MM.1S (cell line): ENCODE measurements at regions not wholly inside any gene's neighbourhood (a gene's known extent, or its start where the extent isn't known, plus 50 kb on each side); places are given as distances from the start of the nearest gene placed in this dataset.

Source experiments
- CTCF ChIP-seq: fragments of 300-600 bp; sonication (generic); IDR thresholded peaks from 2 replicates; pipeline ENCODE4 v1.5.1; 2016; ENCODE audit warnings: antibody characterized with exemption, low read length, mixed read lengths
- EZH2 ChIP-seq: fragments of 300-600 bp; sonication (generic); optimal IDR thresholded peaks from 2 replicates; pipeline ENCODE3; 2017; ENCODE audit warnings: low read depth, mild to moderate bottlenecking, antibody characterized with exemption, low read length, mixed read lengths
- EZH2phosphoT487 ChIP-seq: fragments of 300-600 bp; sonication (generic); IDR thresholded peaks from 2 replicates; pipeline ENCODE4 v1.6.1; 2018; ENCODE audit warnings: antibody characterized with exemption, low read length

GRCh38 chr3:75218577-75218976 is 445.6 kb upstream of the FRG2C start:
- TF ChIP-seq CTCF = no peak
- no peak for TF ChIP-seq EZH2phosphoT487
- TF ChIP-seq EZH2 = no peak
